ENCODE measurements at regions not wholly inside any gene's neighbourhood (a gene's known extent, or its start where the extent isn't known, plus 50 kb on each side); places are given as distances from the start of the nearest gene placed in this dataset.
"Not testable (repeated sequence)": the region's sequence is repeated elsewhere in the genome, so short reads cannot be mapped to it uniquely, and the experiment has no call there.

GRCh38 chr6:81120280-81120679, 632.2 kb downstream of the TENT5A start:
- Histone ChIP-seq H4K20me1 (ENCODE audit: insufficient read depth, low read length) (no peaks in the 10 kb centered on the region), H3K79me2 (ENCODE audit: insufficient read depth, low read length) (no peaks in the 10 kb centered on the region), H3K36me3 (ENCODE audit: insufficient read depth, low read length) (no peaks in the 10 kb centered on the region), H3K9ac (ENCODE audit: low read length) (no peak overlapping the region), H3K27ac (ENCODE audit: low read depth, low read length, poor library complexity, severe bottlenecking) (no peak overlapping the region), H3K27me3 (ENCODE audit: insufficient read depth, low read length) (no peaks in the 10 kb centered on the region), H2AFZ (ENCODE audit: low read length) (no peak overlapping the region), H3F3A (ENCODE audit: insufficient read depth, low read length) (no peaks in the 10 kb centered on the region), H3K9me3 (ENCODE audit: low read length) (no peaks in the 10 kb centered on the region), H3K4me1 (ENCODE audit: insufficient read depth, low read length, severe bottlenecking) (no peaks in the 10 kb centered on the region), H3K4me3 (ENCODE audit: low read depth, low read length, poor library complexity, severe bottlenecking) (no peak overlapping the region), H3K4me2 (ENCODE audit: low read length) (no peak overlapping the region), H3K9me2 (ENCODE audit: low read depth, low read length) (no peaks in the 10 kb centered on the region)
- TF ChIP-seq CTCF (IDR thresholded peaks at IDR 0.05; ENCODE audit: low read length) (no peak), EZH2 (IDR thresholded peaks at IDR 0.05; ENCODE audit: borderline replicate concordance, low read length) (no peak)

GRCh38 chr6:81105998-81106397, 646.5 kb downstream of the TENT5A start:
- Histone ChIP-seq H3K4me1 (ENCODE audit: insufficient read depth, low read length, severe bottlenecking) (no peaks in the 10 kb centered on the region), H3F3A (ENCODE audit: insufficient read depth, low read length) (no peaks in the 10 kb centered on the region), H3K79me2 (ENCODE audit: insufficient read depth, low read length) (no peaks in the 10 kb centered on the region), H3K9me2 (ENCODE audit: low read depth, low read length) (no peaks in the 10 kb centered on the region), H3K4me3 (ENCODE audit: low read depth, low read length, poor library complexity, severe bottlenecking) (no peak overlapping the region), H3K9ac (ENCODE audit: low read length) (no peak overlapping the region), H4K20me1 (ENCODE audit: insufficient read depth, low read length) (no peaks in the 10 kb centered on the region), H3K9me3 (ENCODE audit: low read length) (no peaks in the 10 kb centered on the region), H2AFZ (ENCODE audit: low read length) (no peak overlapping the region), H3K4me2 (ENCODE audit: low read length) (no peak overlapping the region), H3K36me3 (ENCODE audit: insufficient read depth, low read length) (no peaks in the 10 kb centered on the region), H3K27ac (ENCODE audit: low read depth, low read length, poor library complexity, severe bottlenecking) (no peak overlapping the region), H3K27me3 (ENCODE audit: insufficient read depth, low read length) (no peaks in the 10 kb centered on the region)
- TF ChIP-seq EZH2 (IDR thresholded peaks at IDR 0.05; ENCODE audit: borderline replicate concordance, low read length), result no peak
- no peak for TF ChIP-seq CTCF (IDR thresholded peaks at IDR 0.05; ENCODE audit: low read length)

- Histone ChIP-seq H3K4me2 (ENCODE audit: low read length) (no peak overlapping the region), H3K79me2 (ENCODE audit: insufficient read depth, low read length) (no peaks in the 10 kb centered on the region), H3K27me3 (ENCODE audit: insufficient read depth, low read length) (no peaks in the 10 kb centered on the region), H3F3A (ENCODE audit: insufficient read depth, low read length) (no peaks in the 10 kb centered on the region), H3K9ac (ENCODE audit: low read length) (no peak overlapping the region), H3K4me3 (ENCODE audit: low read depth, low read length, poor library complexity, severe bottlenecking) (no peak overlapping the region), H2AFZ (ENCODE audit: low read length) (no peak overlapping the region), H3K9me2 (ENCODE audit: low read depth, low read length) (no peaks in the 10 kb centered on the region), H4K20me1 (ENCODE audit: insufficient read depth, low read length) (no peaks in the 10 kb centered on the region), H3K36me3 (ENCODE audit: insufficient read depth, low read length) (no peaks in the 10 kb centered on the region), H3K4me1 (ENCODE audit: insufficient read depth, low read length, severe bottlenecking) (no peaks in the 10 kb centered on the region), H3K27ac (ENCODE audit: low read depth, low read length, poor library complexity, severe bottlenecking) (no peak overlapping the region), H3K9me3 (ENCODE audit: low read length) (no peaks in the 10 kb centered on the region)
- TF ChIP-seq CTCF (IDR thresholded peaks at IDR 0.05; ENCODE audit: low read length), result no peak
- TF ChIP-seq EZH2 (IDR thresholded peaks at IDR 0.05; ENCODE audit: borderline replicate concordance, low read length), result no peak
Measured at GRCh38 chr6:81098109-81098814, 654.2 kb downstream of the TENT5A start.

GRCh38 chr6:81096464-81096863, 656.0 kb downstream of the TENT5A start:
- not testable (repeated sequence) for H3K27me3 ChIP-seq (ENCODE audit: insufficient read depth, low read length); H3K9me3 ChIP-seq (ENCODE audit: low read length); H3K36me3 ChIP-seq (ENCODE audit: insufficient read depth, low read length); H3K9ac ChIP-seq (ENCODE audit: low read length); H3F3A ChIP-seq (ENCODE audit: insufficient read depth, low read length); H3K4me1 ChIP-seq (ENCODE audit: insufficient read depth, low read length, severe bottlenecking); H3K4me2 ChIP-seq (ENCODE audit: low read length); H4K20me1 ChIP-seq (ENCODE audit: insufficient read depth, low read length); H3K9me2 ChIP-seq (ENCODE audit: low read depth, low read length); H3K4me3 ChIP-seq (ENCODE audit: low read depth, low read length, poor library complexity, severe bottlenecking); H2AFZ ChIP-seq (ENCODE audit: low read length); H3K27ac ChIP-seq (ENCODE audit: low read depth, low read length, poor library complexity, severe bottlenecking); H3K79me2 ChIP-seq (ENCODE audit: insufficient read depth, low read length)

All from OCI-LY1 (cell line).